ENCODE measurements at regions not wholly inside any gene's neighbourhood (a gene's known extent, or its start where the extent isn't known, plus 50 kb on each side); places are given as distances from the start of the nearest gene placed in this dataset.

DNA sequence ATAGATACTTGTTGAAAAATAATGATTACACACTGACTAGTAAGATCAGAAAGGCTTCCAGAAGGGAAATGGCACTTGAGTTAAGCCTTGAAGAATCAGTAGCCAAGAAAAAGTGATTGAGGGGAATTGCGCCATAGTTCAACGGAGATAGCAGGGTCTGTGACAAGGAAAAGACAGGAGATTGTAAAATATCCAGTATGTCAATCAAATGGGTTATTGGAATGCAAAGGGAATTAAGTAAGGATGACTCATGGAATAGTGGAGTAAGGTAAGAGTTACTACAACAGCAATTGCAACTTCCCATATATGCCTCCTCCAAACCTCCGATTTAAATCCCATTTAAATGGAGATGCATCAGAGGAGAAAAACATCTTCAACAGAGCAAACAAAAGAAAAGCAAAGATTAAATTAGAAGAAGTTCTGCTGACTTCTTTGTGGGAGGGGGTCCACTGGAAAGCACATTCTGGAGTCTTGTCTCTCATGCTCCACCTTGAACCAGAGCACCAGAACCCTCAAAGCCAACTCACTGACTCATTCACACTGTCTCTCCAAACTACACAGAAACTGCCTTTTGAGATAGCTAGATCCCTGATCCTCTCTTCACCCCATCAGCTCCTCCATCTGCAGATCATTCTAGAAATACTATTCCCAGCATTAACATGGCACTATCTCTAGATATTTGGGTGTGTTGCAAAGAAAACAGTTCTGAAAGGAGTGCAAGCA lies 138.2 kb downstream of the NUAK1 start:
- ATAC-seq (no peak), FAIRE-seq (no peak), DNase-seq (ENCODE audit: low spot score) (no peak)
- Histone ChIP-seq H4K20me1 (ENCODE audit: insufficient read depth, low read length) (no peaks in the 10 kb centered on the region), H3K4me2 (ENCODE audit: low read depth, low read length) (no peak overlapping the region), H3K9ac (ENCODE audit: insufficient read depth, low read depth, low read length) (no peak overlapping the region), H3K36me3 (replicated peaks in 1 of 2; ENCODE audit: control insufficient read depth in 1 of 2, insufficient read depth in 2 of 2, low read length in 2 of 2) (no peaks in the 10 kb centered on the region), H3K9me3 (ENCODE audit: low read length) (no peaks in the 10 kb centered on the region), H3K4me1 (ENCODE audit: insufficient read depth, low read length) (no peaks in the 10 kb centered on the region), H3K4me3 (replicated peaks in 1 of 3; ENCODE audit: insufficient read depth in 1 of 3, low read depth in 2 of 3, low read length in 3 of 3) (no peak overlapping the region), H2AFZ (ENCODE audit: low read length) (no peak overlapping the region), H3K27me3 (ENCODE audit: control insufficient read depth in 1 of 2, insufficient read depth in 2 of 2, low read length in 2 of 2) (no peaks in the 10 kb centered on the region), H3K79me2 (ENCODE audit: insufficient read depth, low read length) (no peaks in the 10 kb centered on the region), H3K27ac (ENCODE audit: extremely low read length, insufficient read depth, low read length) (no peak overlapping the region)
- intact Hi-C loops (cut with micrococcal nuclease; ENCODE audit: unreplicated experiment) (no loop called here), in situ Hi-C loops (cut with HindIII; ENCODE audit: extremely low pct_ligation_motif_present, low pct_unique_long_range_greater_than_20kb) (no loop called here)
- BruUV-seq (replicated peaks): no TSS peak
- 56% methylated on average over 3 of the region's 3 CpGs for WGBS (ENCODE audit: low lambda C conversion rate)
- POLR2A ChIA-PET: no interaction called here
- CTCF ChIA-PET (ENCODE audit: low intra/inter-chr PET ratio, low total read pairs): no interaction called here
- no peak for TF ChIP-seq KDM5B (CRISPR knock-in tag; IDR thresholded peaks at IDR 0.05; ENCODE audit: borderline replicate concordance)
- TF ChIP-seq KDM2A (CRISPR knock-in tag; IDR thresholded peaks at IDR 0.05; ENCODE audit: borderline replicate concordance, low read depth): no peak
- TF ChIP-seq ZNF672 (CRISPR knock-in tag; IDR thresholded peaks at IDR 0.05): no peak
- TF ChIP-seq, protein P1, sequence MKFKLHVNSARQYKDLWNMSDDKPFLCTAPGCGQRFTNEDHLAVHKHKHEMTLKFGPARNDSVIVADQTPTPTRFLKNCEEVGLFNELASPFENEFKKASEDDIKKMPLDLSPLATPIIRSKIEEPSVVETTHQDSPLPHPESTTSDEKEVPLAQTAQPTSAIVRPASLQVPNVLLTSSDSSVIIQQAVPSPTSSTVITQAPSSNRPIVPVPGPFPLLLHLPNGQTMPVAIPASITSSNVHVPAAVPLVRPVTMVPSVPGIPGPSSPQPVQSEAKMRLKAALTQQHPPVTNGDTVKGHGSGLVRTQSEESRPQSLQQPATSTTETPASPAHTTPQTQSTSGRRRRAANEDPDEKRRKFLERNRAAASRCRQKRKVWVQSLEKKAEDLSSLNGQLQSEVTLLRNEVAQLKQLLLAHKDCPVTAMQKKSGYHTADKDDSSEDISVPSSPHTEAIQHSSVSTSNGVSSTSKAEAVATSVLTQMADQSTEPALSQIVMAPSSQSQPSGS (CRISPR knock-in tag; IDR thresholded peaks at IDR 0.05): no peak
- no peak for TF ChIP-seq POGZ (CRISPR knock-in tag; IDR thresholded peaks at IDR 0.05)
- TF ChIP-seq ZMYM4 (CRISPR knock-in tag; IDR thresholded peaks at IDR 0.05): no peak
- peak; percentile 53; the same call in 1 of the 2 replicates for TF ChIP-seq CEBPB (IDR thresholded peaks at IDR 0.05; ENCODE audit: borderline replicate concordance, low read depth, low read length)
